GM23338 (cell line): ENCODE measurements at regions not wholly inside any gene's neighbourhood (a gene's known extent, or its start where the extent isn't known, plus 50 kb on each side); places are given as distances from the start of the nearest gene placed in this dataset.

ENCODE experiments used
- EZH2 ChIP-seq: fragments of 200-600 bp; sonication (generic); IDR thresholded peaks from one replicate; pipeline ENCODE4 v1.8.0; 2017; ENCODE audit warnings: antibody characterized with exemption, mild to moderate bottlenecking, low read depth; ENCODE audit not compliant: unreplicated experiment
- EZH2phosphoT487 ChIP-seq: fragments of 200-600 bp; sonication (generic); IDR thresholded peaks from one replicate; pipeline ENCODE4 v1.8.1; 2018; ENCODE audit warnings: antibody characterized with exemption; ENCODE audit not compliant: unreplicated experiment
- JUNB ChIP-seq: IDR thresholded peaks from one replicate; pipeline ENCODE4 v1.6.1; 2016; ENCODE audit warnings: antibody characterized with exemption; ENCODE audit not compliant: unreplicated experiment
- NANOG ChIP-seq: IDR thresholded peaks from 2 replicates; pipeline ENCODE4 v1.6.1; 2016; ENCODE audit warnings: antibody characterized with exemption, borderline replicate concordance
- POLR2AphosphoS5 ChIP-seq: IDR thresholded peaks from 2 replicates; pipeline ENCODE4 v1.6.1; 2016; ENCODE audit warnings: antibody characterized with exemption, low read depth
- REST ChIP-seq: IDR thresholded peaks from one replicate; pipeline ENCODE4 v1.6.1; 2018; ENCODE audit warnings: antibody characterized with exemption; ENCODE audit not compliant: unreplicated experiment
- STAT1 ChIP-seq: IDR thresholded peaks from one replicate; pipeline ENCODE4 v1.6.1; 2016; ENCODE audit warnings: antibody characterized with exemption; ENCODE audit not compliant: unreplicated experiment
- ZNF114 ChIP-seq: fragments of 250-450 bp; sonication (Bioruptor Pico); IDR thresholded peaks from 2 replicates; pipeline ENCODE4 v1.5.0; 2020; ENCODE audit warnings: mild to moderate bottlenecking, moderate library complexity
- ZNF331 ChIP-seq: fragments of 250-450 bp; sonication (Bioruptor Pico); IDR thresholded peaks from 2 replicates; pipeline ENCODE4 v1.5.0; 2020; ENCODE audit warnings: low read depth, mild to moderate bottlenecking, moderate library complexity
- ZNF462 ChIP-seq: fragments of 250-450 bp; sonication (Bioruptor Pico); IDR thresholded peaks from 2 replicates; pipeline ENCODE4 v1.5.0; 2020; ENCODE audit warnings: mild to moderate bottlenecking, moderate library complexity
- TF ChIP-seq, protein P1 (sequence below), 2 experiments: fragments of 200-600 bp in 1 of 2; sonication (generic) in 1 of 2; conservative IDR thresholded peaks; 2 replicates each; pipeline versions ENCODE4 v1.5.1 to v1.6.1; 2016 to 2017; ENCODE audit warnings: antibody characterized with exemption in 2 of 2, low read depth in 2 of 2, mild to moderate bottlenecking in 2 of 2, moderate library complexity in 1 of 2

DNA sequence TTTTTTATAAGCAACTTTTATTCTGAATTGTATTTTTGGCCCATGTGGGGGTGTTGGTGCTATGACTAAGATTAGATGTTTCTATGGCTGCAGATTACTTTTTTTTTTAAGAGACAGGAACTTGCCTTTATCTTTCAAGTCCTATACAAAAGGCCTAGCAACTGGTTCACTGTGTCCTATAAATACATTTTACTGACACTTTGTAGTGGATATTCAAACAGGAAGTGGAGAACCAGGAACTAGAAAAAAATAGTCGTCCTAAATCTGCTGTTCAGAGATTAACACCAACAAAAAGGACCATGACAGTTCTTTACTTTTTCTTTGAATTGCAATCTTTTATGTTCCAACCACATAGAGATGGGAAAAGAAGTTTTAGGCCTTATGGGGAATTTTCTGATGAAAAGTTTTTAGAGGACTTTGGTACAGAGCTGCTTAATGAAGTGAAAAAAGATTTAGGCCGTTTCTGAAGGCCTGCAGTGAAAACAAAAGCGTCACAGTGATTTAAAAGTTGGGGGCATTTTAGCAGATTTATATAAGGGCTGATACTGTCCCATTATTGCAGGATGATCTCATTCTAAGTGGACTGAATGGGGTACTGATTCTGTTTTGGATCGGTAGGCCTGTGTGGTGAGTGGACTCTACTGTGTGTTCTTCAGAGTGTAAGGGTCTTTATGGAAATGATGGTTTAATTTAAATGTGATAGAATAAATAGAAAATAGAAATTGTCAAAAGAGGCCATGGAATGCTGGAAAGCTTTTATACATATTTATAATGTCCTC, 136.4 kb upstream of the DEPDC1 start (continued):
- no peak for TF ChIP-seq ZNF462 (CRISPR knock-in tag)
- TF ChIP-seq ZNF114 = no peak
- TF ChIP-seq REST = no peak
- TF ChIP-seq, protein P1, sequence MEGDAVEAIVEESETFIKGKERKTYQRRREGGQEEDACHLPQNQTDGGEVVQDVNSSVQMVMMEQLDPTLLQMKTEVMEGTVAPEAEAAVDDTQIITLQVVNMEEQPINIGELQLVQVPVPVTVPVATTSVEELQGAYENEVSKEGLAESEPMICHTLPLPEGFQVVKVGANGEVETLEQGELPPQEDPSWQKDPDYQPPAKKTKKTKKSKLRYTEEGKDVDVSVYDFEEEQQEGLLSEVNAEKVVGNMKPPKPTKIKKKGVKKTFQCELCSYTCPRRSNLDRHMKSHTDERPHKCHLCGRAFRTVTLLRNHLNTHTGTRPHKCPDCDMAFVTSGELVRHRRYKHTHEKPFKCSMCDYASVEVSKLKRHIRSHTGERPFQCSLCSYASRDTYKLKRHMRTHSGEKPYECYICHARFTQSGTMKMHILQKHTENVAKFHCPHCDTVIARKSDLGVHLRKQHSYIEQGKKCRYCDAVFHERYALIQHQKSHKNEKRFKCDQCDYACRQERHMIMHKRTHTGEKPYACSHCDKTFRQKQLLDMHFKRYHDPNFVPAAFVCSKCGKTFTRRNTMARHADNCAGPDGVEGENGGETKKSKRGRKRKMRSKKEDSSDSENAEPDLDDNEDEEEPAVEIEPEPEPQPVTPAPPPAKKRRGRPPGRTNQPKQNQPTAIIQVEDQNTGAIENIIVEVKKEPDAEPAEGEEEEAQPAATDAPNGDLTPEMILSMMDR (conservative IDR thresholded peaks at IDR 0.05; ENCODE audit: low read depth in 2 of 2) = no peak
- TF ChIP-seq EZH2 = no peak
- TF ChIP-seq STAT1 = no peak
- TF ChIP-seq POLR2AphosphoS5 = no peak
- no peak for TF ChIP-seq ZNF331 (CRISPR knock-in tag)
- no peak for TF ChIP-seq NANOG
- TF ChIP-seq EZH2phosphoT487 = no peak
- no peak for TF ChIP-seq JUNB
